ENCODE measurements at regions not wholly inside any gene's neighbourhood (a gene's known extent, or its start where the extent isn't known, plus 50 kb on each side); places are given as distances from the start of the nearest gene placed in this dataset.
A peak's percentile ranks its signal among the peaks of the same experiment; 100 is the strongest.

- peaks cover 0 to 2% (median 0%) of the 10 kb centered on the region in 5 donors for H3K27me3 Mint-ChIP-seq
- no peak overlapping the region for H3K4me3 Mint-ChIP-seq
- POLR2A ChIA-PET, result no interaction called here
- H3K4me1 Mint-ChIP-seq, result no peaks in the 10 kb centered on the region
- no peaks in the 10 kb centered on the region for H3K36me3 Mint-ChIP-seq
- no peak overlapping the region for H3K27ac Mint-ChIP-seq
- ATAC-seq (no peak), DNase-seq (no peak)
- no peaks in the 10 kb centered on the region for H3K9me3 Mint-ChIP-seq
Observed at GRCh38 chr20:24797745-24798655, 151.1 kb upstream of the CST7 start.

- H3K9me3 Mint-ChIP-seq, result no peaks in the 10 kb centered on the region
- POLR2A ChIA-PET, result no interaction called here
- DNase-seq (peak in 1 of 10 donors; percentile 6), ATAC-seq (no peak)
- no peak overlapping the region for H3K4me3 Mint-ChIP-seq
- no peaks in the 10 kb centered on the region for H3K36me3 Mint-ChIP-seq
- H3K27me3 Mint-ChIP-seq, result peaks cover 0 to 2% (median 0%) of the 10 kb centered on the region in 5 donors
- H3K27ac Mint-ChIP-seq, result no peak overlapping the region
- H3K4me1 Mint-ChIP-seq, result no peaks in the 10 kb centered on the region
Observed at GRCh38 chr20:24798930-24799705, 150.0 kb upstream of the CST7 start.

- Mint-ChIP-seq H3K4me1 (no peaks in the 10 kb centered on the region), H3K27me3 (peaks cover 0 to 2% (median 0%) of the 10 kb centered on the region in 5 donors), H3K36me3 (no peaks in the 10 kb centered on the region), H3K9me3 (no peaks in the 10 kb centered on the region), H3K4me3 (no peak overlapping the region), H3K27ac (no peak overlapping the region)
- peak in 1 of 10 donors; percentile 53 for DNase-seq
- no peak for ATAC-seq
- POLR2A ChIA-PET, result no interaction called here
Observed at GRCh38 chr20:24799971-24800580, 149.0 kb upstream of the CST7 start.

GRCh38 chr20:24802286-24802820, 146.7 kb upstream of the CST7 start:
- POLR2A ChIA-PET, result no interaction called here
- no peaks in the 10 kb centered on the region for H3K36me3 Mint-ChIP-seq
- ATAC-seq (no peak), DNase-seq (no peak)
- H3K27me3 Mint-ChIP-seq, result no peaks in the 10 kb centered on the region
- H3K4me3 Mint-ChIP-seq, result no peak overlapping the region
- H3K9me3 Mint-ChIP-seq, result no peaks in the 10 kb centered on the region
- no peak overlapping the region for H3K27ac Mint-ChIP-seq
- H3K4me1 Mint-ChIP-seq, result no peaks in the 10 kb centered on the region

GRCh38 chr20:24804481-24805206, 144.4 kb upstream of the CST7 start:
- Mint-ChIP-seq H3K9me3 (peaks cover 0 to 2% (median 0%) of the 10 kb centered on the region in 9 donors), H3K27ac (no peak overlapping the region), H3K36me3 (no peaks in the 10 kb centered on the region), H3K27me3 (peaks cover 0 to 16% (median 9%) of the 10 kb centered on the region in 5 donors), H3K4me1 (peaks cover 2 to 11% (median 6%) of the 10 kb centered on the region in 4 donors), H3K4me3 (no peak overlapping the region)
- POLR2A ChIA-PET, result no interaction called here
- no peak for ATAC-seq
- DNase-seq, result no peak

GRCh38 chr20:24805456-24806238, 143.4 kb upstream of the CST7 start:
- H3K4me3 Mint-ChIP-seq, result no peak overlapping the region
- POLR2A ChIA-PET, result no interaction called here
- no peak for ATAC-seq
- peaks cover 0 to 18% (median 12%) of the 10 kb centered on the region in 5 donors for H3K27me3 Mint-ChIP-seq
- H3K27ac Mint-ChIP-seq, result no peak overlapping the region
- DNase-seq, result no peak
- peaks cover 0 to 3% (median 0%) of the 10 kb centered on the region in 9 donors for H3K9me3 Mint-ChIP-seq
- H3K4me1 Mint-ChIP-seq, result peaks cover 2 to 11% (median 6%) of the 10 kb centered on the region in 4 donors
- no peaks in the 10 kb centered on the region for H3K36me3 Mint-ChIP-seq

GRCh38 chr20:24806705-24807676, 142.1 kb upstream of the CST7 start:
- POLR2A ChIA-PET, result no interaction called here
- H3K36me3 Mint-ChIP-seq, result no peaks in the 10 kb centered on the region
- no peak for DNase-seq
- no peak for ATAC-seq
- H3K27me3 Mint-ChIP-seq, result peaks cover 0 to 18% (median 12%) of the 10 kb centered on the region in 5 donors
- peaks cover 0 to 3% (median 0%) of the 10 kb centered on the region in 9 donors for H3K9me3 Mint-ChIP-seq
- H3K4me3 Mint-ChIP-seq, result peak overlapping the region in 1 of 10 donors; percentile 24
- no peak overlapping the region for H3K27ac Mint-ChIP-seq
- H3K4me1 Mint-ChIP-seq, result peaks cover 2 to 11% (median 6%) of the 10 kb centered on the region in 4 donors

- H3K27me3 Mint-ChIP-seq, result peaks cover 0 to 18% (median 12%) of the 10 kb centered on the region in 5 donors
- H3K4me3 Mint-ChIP-seq, result peak overlapping the region in 9 of 10 donors; percentile 10 to 83 (median 44)
- peaks cover 2 to 11% (median 6%) of the 10 kb centered on the region in 4 donors for H3K4me1 Mint-ChIP-seq
- DNase-seq (peak in 4 of 10 donors; percentile 17 to 45 (median 19)), ATAC-seq (peak; percentile 42 to 73)
- no peaks in the 10 kb centered on the region for H3K36me3 Mint-ChIP-seq
- POLR2A ChIA-PET, result no interaction called here
- H3K27ac Mint-ChIP-seq, result peak overlapping the region in 8 of 10 donors; percentile 6 to 77 (median 59)
- H3K9me3 Mint-ChIP-seq, result peaks cover 0 to 3% (median 0%) of the 10 kb centered on the region in 9 donors
Observed at GRCh38 chr20:24808616-24809015, 140.5 kb upstream of the CST7 start.

- ATAC-seq (no peak), DNase-seq (no peak)
- no peak overlapping the region for H3K4me3 Mint-ChIP-seq
- H3K36me3 Mint-ChIP-seq, result no peaks in the 10 kb centered on the region
- peaks cover 2 to 11% (median 6%) of the 10 kb centered on the region in 4 donors for H3K4me1 Mint-ChIP-seq
- H3K27ac Mint-ChIP-seq, result peak overlapping the region in 1 of 10 donors; percentile 51
- H3K27me3 Mint-ChIP-seq, result peaks cover 0 to 18% (median 12%) of the 10 kb centered on the region in 5 donors
- H3K9me3 Mint-ChIP-seq, result peaks cover 0 to 3% (median 0%) of the 10 kb centered on the region in 9 donors
- POLR2A ChIA-PET, result no interaction called here
Observed at GRCh38 chr20:24809606-24810005, 139.5 kb upstream of the CST7 start.

GRCh38 chr20:24810676-24811407, 138.2 kb upstream of the CST7 start:
- Mint-ChIP-seq H3K27ac (no peak overlapping the region), H3K4me3 (no peak overlapping the region), H3K27me3 (peaks cover 0 to 18% (median 15%) of the 10 kb centered on the region in 5 donors), H3K9me3 (peaks cover 0 to 3% (median 0%) of the 10 kb centered on the region in 9 donors), H3K4me1 (peaks cover 2 to 11% (median 6%) of the 10 kb centered on the region in 4 donors), H3K36me3 (no peaks in the 10 kb centered on the region)
- POLR2A ChIA-PET, result no interaction called here
- DNase-seq, result no peak
- no peak for ATAC-seq

Data from naive thymus-derived CD8-positive, alpha-beta T cell (primary cell).